ENCODE measurements at regions not wholly inside any gene's neighbourhood (a gene's known extent, or its start where the extent isn't known, plus 50 kb on each side); places are given as distances from the start of the nearest gene placed in this dataset.
"Not testable (repeated sequence)": the region's sequence is repeated elsewhere in the genome, so short reads cannot be mapped to it uniquely, and the experiment has no call there.

DNA sequence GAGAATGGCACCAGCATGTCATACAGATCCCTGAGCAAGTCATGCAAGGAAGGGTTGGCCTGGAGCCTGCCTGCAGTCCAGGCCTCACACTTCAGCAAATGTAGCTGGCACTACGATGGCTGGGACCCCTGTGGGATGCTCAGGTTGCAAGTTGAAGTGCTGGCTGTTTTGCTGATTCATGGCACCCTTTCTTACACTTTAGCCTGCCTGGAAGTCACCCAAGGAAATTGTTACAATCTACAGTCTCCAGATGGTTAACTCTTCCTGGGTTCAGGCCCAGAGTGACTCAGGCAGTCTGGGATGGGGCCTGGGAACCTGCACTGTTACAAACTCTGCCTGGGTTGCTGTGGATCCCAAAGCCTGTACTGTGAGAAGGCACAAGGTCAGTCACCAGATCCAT, 91.0 kb upstream of the SLC6A11 start:
- DNase-seq (ENCODE audit: low read depth) = no peak
- TF ChIP-seq, protein P1, sequence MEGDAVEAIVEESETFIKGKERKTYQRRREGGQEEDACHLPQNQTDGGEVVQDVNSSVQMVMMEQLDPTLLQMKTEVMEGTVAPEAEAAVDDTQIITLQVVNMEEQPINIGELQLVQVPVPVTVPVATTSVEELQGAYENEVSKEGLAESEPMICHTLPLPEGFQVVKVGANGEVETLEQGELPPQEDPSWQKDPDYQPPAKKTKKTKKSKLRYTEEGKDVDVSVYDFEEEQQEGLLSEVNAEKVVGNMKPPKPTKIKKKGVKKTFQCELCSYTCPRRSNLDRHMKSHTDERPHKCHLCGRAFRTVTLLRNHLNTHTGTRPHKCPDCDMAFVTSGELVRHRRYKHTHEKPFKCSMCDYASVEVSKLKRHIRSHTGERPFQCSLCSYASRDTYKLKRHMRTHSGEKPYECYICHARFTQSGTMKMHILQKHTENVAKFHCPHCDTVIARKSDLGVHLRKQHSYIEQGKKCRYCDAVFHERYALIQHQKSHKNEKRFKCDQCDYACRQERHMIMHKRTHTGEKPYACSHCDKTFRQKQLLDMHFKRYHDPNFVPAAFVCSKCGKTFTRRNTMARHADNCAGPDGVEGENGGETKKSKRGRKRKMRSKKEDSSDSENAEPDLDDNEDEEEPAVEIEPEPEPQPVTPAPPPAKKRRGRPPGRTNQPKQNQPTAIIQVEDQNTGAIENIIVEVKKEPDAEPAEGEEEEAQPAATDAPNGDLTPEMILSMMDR (conservative IDR thresholded peaks at IDR 0.05; ENCODE audit: low read depth, low read length) = no peak
- no peak overlapping the region for H3K4me3 ChIP-seq (ENCODE audit: low read depth, low read length)

DNA sequence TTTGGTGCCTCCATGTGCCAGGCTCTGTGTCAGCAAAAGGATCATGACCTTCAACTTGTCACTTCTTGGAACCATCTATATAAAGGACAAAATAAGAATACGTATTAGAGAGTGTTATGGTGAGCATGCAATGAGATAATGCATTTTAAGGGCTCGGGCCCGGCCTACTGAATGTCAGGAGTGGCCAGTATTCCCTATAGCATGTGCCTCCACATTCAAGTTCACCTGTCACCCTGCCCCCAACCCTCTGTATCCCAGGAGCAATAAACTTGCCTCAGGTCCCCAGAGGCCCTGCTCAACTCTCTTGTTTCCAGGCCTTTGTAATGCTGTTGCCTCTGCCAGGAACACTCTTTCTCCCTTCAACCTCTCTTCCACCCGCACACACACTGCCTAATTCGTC, 90.2 kb upstream of the SLC6A11 start:
- no peak overlapping the region for H3K4me3 ChIP-seq (ENCODE audit: low read depth, low read length)
- DNase-seq (ENCODE audit: low read depth) = no peak
- TF ChIP-seq, protein P1 (conservative IDR thresholded peaks at IDR 0.05; ENCODE audit: low read depth, low read length) = no peak

DNA sequence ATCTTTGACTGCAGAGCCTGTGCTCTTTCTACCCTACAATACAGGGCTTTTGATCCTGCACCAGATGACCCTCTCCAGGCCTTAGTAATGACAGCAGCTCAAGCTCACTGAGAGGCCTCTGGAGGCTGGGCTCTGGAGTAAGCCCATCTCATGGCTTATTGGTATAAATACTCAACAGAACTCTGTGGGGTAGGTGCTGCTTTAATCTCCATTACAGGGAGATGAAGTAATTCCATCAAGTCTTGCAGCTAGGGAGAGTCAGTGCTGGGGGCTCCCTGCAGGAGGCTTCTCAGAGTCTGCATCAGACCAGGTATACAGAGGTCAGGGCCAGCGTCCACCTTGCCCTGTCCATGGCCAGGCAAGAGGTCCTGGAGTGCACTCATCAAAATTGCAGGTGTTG, 89.2 kb upstream of the SLC6A11 start:
- no peak for DNase-seq (ENCODE audit: low read depth)
- TF ChIP-seq, protein P1 (conservative IDR thresholded peaks at IDR 0.05; ENCODE audit: low read depth, low read length) = no peak
- H3K4me3 ChIP-seq (ENCODE audit: low read depth, low read length) = no peak overlapping the region

DNA sequence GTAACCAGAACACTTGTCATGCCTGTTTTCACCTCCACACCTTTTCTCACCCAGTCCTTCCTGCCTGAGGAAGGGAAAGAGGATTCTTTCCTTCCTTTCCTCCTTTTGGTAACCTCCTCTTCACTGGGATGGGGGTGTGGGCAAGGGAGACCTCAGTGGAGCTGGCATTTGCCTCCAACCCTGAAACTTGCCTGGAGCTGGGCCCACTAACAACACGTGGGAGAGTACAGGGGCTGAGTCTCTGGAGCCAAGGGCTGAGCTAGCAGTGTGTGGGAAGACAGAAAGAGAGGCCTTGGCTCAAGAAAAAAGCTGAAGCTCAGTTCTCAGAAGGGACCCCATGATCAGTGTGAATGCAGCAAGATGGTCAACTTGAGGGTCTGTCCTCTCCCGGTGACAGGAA, 86.6 kb upstream of the SLC6A11 start:
- DNase-seq (ENCODE audit: low read depth) = no peak
- TF ChIP-seq, protein P1 (conservative IDR thresholded peaks at IDR 0.05; ENCODE audit: low read depth, low read length) = no peak
- no peak overlapping the region for H3K4me3 ChIP-seq (ENCODE audit: low read depth, low read length)

DNA sequence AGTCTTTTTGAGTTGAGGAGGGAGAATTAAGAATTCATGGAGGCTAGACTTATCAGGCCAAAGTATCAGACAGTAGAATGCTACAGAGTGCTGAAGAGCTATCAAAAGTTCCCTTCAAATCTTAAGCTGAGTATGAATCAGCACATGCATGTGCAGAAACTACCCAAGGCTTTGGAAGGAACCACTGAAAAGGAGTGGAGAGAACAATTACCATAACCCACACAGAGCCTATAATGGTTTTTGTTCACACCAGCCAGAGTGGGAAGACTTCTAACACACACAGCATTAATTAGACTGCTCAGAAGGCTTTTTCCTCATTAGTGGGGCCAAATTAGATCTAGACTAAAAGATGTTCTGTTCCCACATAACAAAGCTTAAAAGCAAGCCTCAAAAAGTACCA, 83.7 kb upstream of the SLC6A11 start:
- no peak overlapping the region for H3K4me3 ChIP-seq (ENCODE audit: low read depth, low read length)
- TF ChIP-seq, protein P1 (conservative IDR thresholded peaks at IDR 0.05; ENCODE audit: low read depth, low read length) = no peak
- no peak for DNase-seq (ENCODE audit: low read depth)

DNA sequence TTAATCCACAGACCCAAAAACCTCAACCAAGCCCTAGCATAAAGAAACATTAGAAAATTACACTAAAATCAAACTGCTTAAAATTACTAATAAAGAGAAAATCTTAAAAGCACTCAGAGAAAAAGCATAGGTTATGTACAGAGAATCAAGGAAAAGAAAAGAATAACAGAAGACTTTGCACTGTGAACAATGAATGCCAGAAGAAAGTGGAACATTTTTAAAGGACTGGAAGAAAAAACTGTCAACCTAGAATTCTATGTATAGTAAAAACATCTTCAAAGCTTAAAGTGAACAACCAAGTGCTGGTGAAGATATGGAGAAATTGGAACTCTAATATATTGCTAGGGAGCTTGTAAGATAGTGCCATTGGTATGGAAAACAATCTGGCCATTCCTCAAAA, 82.7 kb upstream of the SLC6A11 start:
- DNase-seq (ENCODE audit: low read depth) = no peak
- TF ChIP-seq, protein P1 (conservative IDR thresholded peaks at IDR 0.05; ENCODE audit: low read depth, low read length) = no peak
- no peak overlapping the region for H3K4me3 ChIP-seq (ENCODE audit: low read depth, low read length)

DNA sequence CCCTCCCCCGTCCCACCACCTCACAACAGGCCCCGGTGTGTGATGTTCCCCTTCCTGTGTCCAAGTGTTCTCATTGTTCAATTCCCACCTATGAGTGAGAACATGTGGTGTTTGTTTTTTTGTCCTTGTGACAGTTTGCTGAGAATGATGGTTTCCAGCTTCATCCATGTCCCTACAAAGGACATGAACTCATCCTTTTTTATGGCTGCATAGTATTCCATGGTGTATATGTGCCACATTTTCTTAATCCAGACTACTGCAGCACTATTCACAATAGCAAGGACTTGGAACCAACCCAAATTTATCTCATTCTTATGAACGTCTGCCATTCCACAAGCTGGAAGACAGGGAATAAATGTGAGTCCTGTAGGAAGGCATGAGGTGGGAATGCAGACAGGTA, 79.6 kb upstream of the SLC6A11 start:
- H3K4me3 ChIP-seq (ENCODE audit: low read depth, low read length); DNase-seq (ENCODE audit: low read depth): not testable (repeated sequence)

DNA sequence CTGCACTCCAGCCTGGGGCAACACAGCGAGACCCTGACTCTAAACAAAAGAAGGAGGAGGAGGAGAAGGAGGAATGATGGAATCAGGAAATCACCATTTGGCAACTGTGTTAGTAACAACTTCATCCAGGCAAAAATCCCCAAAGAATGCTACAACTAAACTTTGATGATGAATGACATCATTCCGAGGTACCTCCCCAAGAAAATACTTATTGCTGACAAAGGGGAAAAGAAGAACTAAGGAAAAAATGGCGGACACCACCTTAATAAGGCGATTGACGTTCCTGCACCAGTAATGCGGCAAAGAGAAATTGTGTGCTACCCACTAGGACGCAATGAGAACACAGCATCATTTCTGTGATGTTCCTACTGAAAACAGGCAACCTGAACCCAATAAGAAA, 78.2 kb upstream of the SLC6A11 start:
- no peak overlapping the region for H3K4me3 ChIP-seq (ENCODE audit: low read depth, low read length)
- TF ChIP-seq, protein P1 (conservative IDR thresholded peaks at IDR 0.05; ENCODE audit: low read depth, low read length) = no peak
- DNase-seq (ENCODE audit: low read depth) = no peak

Data from epithelial cell of proximal tubule (primary cell).